Neural cell (in vitro differentiated cells): ENCODE measurements at regions not wholly inside any gene's neighbourhood (a gene's known extent, or its start where the extent isn't known, plus 50 kb on each side); places are given as distances from the start of the nearest gene placed in this dataset.

Experiments
- H2AFZ ChIP-seq: fragments of 200-600, 300-800 bp; sonication (generic), shearing (Covaris generic); 2 replicates; pipeline ENCODE4 v1.6.0; 2014; ENCODE audit warnings: low read depth, mild to moderate bottlenecking, antibody characterized with exemption, low read length, moderate library complexity
- H3F3A ChIP-seq: fragments of 200-600 bp; shearing (Covaris generic); 2 replicates; pipeline ENCODE4 v1.6.1; 2016; ENCODE audit warnings: mild to moderate bottlenecking, moderate library complexity, mixed read lengths, antibody characterized with exemption, low read length; ENCODE audit not compliant: insufficient read depth, poor library complexity, severe bottlenecking
- H3K27ac ChIP-seq: fragments of 200-600, 300-800 bp; sonication (generic), shearing (Covaris generic); 2 replicates; pipeline ENCODE4 v1.5.1; 2014; ENCODE audit warnings: mild to moderate bottlenecking, low read length, moderate library complexity
- H3K27me3 ChIP-seq: fragments of 300-800, 200-600 bp; sonication (generic), shearing (Covaris generic); 2 replicates; pipeline ENCODE4 v1.6.0; 2014; ENCODE audit warnings: mild to moderate bottlenecking, low read depth, low read length, moderate library complexity; ENCODE audit not compliant: insufficient read depth
- H3K36me3 ChIP-seq: fragments of 300-800, 200-600 bp; sonication (generic), shearing (Covaris generic); 2 replicates; pipeline ENCODE4 v1.5.1; 2014; ENCODE audit warnings: mild to moderate bottlenecking, antibody characterized with exemption, low read length, moderate library complexity; ENCODE audit not compliant: insufficient read depth
- H3K4me2 ChIP-seq: fragments of 300-800, 200-600 bp; sonication (generic), shearing (Covaris generic); 2 replicates; pipeline ENCODE4 v1.6.0; 2014; ENCODE audit warnings: mild to moderate bottlenecking, low read length
- H3K4me3 ChIP-seq: fragments of 300-800, 200-600 bp; sonication (generic), shearing (Covaris generic); 2 replicates; pipeline ENCODE4 v1.5.1; 2014; ENCODE audit warnings: mild to moderate bottlenecking, low read length, moderate library complexity
- H3K79me2 ChIP-seq: fragments of 200-600 bp; shearing (Covaris generic); replicated peaks from 2 replicates; pipeline ENCODE4 v1.6.0; 2014; ENCODE audit warnings: mild to moderate bottlenecking, low read length, moderate library complexity; ENCODE audit not compliant: insufficient read depth
- H3K9ac ChIP-seq: fragments of 300-800, 200-600 bp; sonication (generic), shearing (Covaris generic); 2 replicates; pipeline ENCODE4 v1.6.1; 2016; ENCODE audit warnings: mild to moderate bottlenecking, low read length, mixed read lengths
- H3K9me2 ChIP-seq: fragments of 200-600 bp; shearing (Covaris generic); 2 replicates; pipeline ENCODE4 v1.6.1; 2016; ENCODE audit warnings: mild to moderate bottlenecking, low read length, mixed read lengths; ENCODE audit not compliant: insufficient read depth
- H3K9me3 ChIP-seq: fragments of 200-600, 300-800 bp; sonication (generic), shearing (Covaris generic); 2 replicates; pipeline ENCODE4 v1.6.1; 2016; ENCODE audit warnings: mild to moderate bottlenecking, mixed run types, low read length, moderate library complexity, mixed read lengths
- H4K20me1 ChIP-seq: fragments of 200-600 bp; shearing (Covaris generic); 2 replicates; pipeline ENCODE4 v1.6.1; 2016; ENCODE audit warnings: mild to moderate bottlenecking, mixed run types; ENCODE audit not compliant: insufficient read depth
- EP300 ChIP-seq: fragments of 450-650 bp; conservative IDR thresholded peaks from 2 replicates; pipeline ENCODE4 v1.6.1; 2014; ENCODE audit warnings: antibody characterized with exemption, mild to moderate bottlenecking, moderate library complexity; ENCODE audit not compliant: poor library complexity, severe bottlenecking
- MXI1 ChIP-seq: fragments of 450-650 bp; conservative IDR thresholded peaks from 2 replicates; pipeline ENCODE4 v1.6.1; 2014; ENCODE audit warnings: antibody characterized with exemption, mild to moderate bottlenecking; ENCODE audit not compliant: poor library complexity, severe bottlenecking
- POLR2AphosphoS5 ChIP-seq: IDR thresholded peaks from 2 replicates; pipeline ENCODE4 v1.6.1; 2012
- RAD21 ChIP-seq: fragments of 450-650 bp; conservative IDR thresholded peaks from 2 replicates; pipeline ENCODE4 v1.6.1; 2014; ENCODE audit warnings: antibody characterized with exemption, mild to moderate bottlenecking, moderate library complexity
- SMC3 ChIP-seq: fragments of 450-650 bp; conservative IDR thresholded peaks from 2 replicates; pipeline ENCODE4 v1.6.1; 2014; ENCODE audit warnings: antibody characterized with exemption, mild to moderate bottlenecking, moderate library complexity; ENCODE audit not compliant: poor library complexity
- TAF1 ChIP-seq: IDR thresholded peaks from 2 replicates; pipeline ENCODE4 v1.6.1; 2012; ENCODE audit warnings: low read depth
- TF ChIP-seq, protein P1 (sequence below): IDR thresholded peaks from 2 replicates; pipeline ENCODE4 v1.6.1; 2012; ENCODE audit warnings: borderline replicate concordance
- TF ChIP-seq, protein P2 (sequence below): fragments of 450-650 bp; IDR thresholded peaks from 2 replicates; pipeline ENCODE4 v1.5.1; 2014; ENCODE audit warnings: antibody characterized with exemption, mild to moderate bottlenecking, moderate library complexity; ENCODE audit not compliant: poor library complexity, severe bottlenecking

DNA sequence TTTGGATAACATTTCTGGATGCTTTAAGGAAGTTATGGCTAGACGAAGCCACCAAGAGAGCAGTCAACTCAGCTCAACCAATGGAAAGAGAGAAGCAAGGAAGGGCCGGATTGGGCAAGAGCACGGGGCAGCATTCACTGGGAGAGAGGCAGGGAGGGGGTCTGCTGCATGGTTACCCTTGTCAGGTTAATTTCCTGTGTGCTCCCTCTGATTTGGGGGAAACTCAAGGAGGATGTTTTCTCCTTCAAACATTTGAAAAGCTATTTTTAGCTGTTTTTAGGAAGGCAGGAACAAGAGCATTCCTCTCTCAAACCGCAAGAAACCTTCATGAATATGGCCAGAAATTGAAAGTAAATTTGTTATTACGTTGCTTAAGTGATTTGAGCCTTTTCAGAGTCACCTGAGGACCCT is 118.5 kb upstream of the ZFHX3 start:
- TF ChIP-seq RAD21: no peak
- TF ChIP-seq, protein P1, sequence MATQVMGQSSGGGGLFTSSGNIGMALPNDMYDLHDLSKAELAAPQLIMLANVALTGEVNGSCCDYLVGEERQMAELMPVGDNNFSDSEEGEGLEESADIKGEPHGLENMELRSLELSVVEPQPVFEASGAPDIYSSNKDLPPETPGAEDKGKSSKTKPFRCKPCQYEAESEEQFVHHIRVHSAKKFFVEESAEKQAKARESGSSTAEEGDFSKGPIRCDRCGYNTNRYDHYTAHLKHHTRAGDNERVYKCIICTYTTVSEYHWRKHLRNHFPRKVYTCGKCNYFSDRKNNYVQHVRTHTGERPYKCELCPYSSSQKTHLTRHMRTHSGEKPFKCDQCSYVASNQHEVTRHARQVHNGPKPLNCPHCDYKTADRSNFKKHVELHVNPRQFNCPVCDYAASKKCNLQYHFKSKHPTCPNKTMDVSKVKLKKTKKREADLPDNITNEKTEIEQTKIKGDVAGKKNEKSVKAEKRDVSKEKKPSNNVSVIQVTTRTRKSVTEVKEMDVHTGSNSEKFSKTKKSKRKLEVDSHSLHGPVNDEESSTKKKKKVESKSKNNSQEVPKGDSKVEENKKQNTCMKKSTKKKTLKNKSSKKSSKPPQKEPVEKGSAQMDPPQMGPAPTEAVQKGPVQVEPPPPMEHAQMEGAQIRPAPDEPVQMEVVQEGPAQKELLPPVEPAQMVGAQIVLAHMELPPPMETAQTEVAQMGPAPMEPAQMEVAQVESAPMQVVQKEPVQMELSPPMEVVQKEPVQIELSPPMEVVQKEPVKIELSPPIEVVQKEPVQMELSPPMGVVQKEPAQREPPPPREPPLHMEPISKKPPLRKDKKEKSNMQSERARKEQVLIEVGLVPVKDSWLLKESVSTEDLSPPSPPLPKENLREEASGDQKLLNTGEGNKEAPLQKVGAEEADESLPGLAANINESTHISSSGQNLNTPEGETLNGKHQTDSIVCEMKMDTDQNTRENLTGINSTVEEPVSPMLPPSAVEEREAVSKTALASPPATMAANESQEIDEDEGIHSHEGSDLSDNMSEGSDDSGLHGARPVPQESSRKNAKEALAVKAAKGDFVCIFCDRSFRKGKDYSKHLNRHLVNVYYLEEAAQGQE: no peak
- no peak for TF ChIP-seq SMC3
- no peak for TF ChIP-seq MXI1
- TF ChIP-seq, protein P2, sequence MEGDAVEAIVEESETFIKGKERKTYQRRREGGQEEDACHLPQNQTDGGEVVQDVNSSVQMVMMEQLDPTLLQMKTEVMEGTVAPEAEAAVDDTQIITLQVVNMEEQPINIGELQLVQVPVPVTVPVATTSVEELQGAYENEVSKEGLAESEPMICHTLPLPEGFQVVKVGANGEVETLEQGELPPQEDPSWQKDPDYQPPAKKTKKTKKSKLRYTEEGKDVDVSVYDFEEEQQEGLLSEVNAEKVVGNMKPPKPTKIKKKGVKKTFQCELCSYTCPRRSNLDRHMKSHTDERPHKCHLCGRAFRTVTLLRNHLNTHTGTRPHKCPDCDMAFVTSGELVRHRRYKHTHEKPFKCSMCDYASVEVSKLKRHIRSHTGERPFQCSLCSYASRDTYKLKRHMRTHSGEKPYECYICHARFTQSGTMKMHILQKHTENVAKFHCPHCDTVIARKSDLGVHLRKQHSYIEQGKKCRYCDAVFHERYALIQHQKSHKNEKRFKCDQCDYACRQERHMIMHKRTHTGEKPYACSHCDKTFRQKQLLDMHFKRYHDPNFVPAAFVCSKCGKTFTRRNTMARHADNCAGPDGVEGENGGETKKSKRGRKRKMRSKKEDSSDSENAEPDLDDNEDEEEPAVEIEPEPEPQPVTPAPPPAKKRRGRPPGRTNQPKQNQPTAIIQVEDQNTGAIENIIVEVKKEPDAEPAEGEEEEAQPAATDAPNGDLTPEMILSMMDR: no peak
- TF ChIP-seq POLR2AphosphoS5: no peak
- Histone ChIP-seq H3K4me2 (no peak overlapping the region), H3K4me3 (no peak overlapping the region), H3K79me2 (no peaks in the 10 kb centered on the region), H3K9me2 (no peaks in the 10 kb centered on the region), H3K27ac (no peak overlapping the region), H3F3A (no peaks in the 10 kb centered on the region), H3K27me3 (no peaks in the 10 kb centered on the region), H3K9me3 (no peaks in the 10 kb centered on the region), H3K9ac (no peak overlapping the region), H4K20me1 (no peaks in the 10 kb centered on the region), H2AFZ (no peak overlapping the region), H3K36me3 (no peaks in the 10 kb centered on the region)

DNA sequence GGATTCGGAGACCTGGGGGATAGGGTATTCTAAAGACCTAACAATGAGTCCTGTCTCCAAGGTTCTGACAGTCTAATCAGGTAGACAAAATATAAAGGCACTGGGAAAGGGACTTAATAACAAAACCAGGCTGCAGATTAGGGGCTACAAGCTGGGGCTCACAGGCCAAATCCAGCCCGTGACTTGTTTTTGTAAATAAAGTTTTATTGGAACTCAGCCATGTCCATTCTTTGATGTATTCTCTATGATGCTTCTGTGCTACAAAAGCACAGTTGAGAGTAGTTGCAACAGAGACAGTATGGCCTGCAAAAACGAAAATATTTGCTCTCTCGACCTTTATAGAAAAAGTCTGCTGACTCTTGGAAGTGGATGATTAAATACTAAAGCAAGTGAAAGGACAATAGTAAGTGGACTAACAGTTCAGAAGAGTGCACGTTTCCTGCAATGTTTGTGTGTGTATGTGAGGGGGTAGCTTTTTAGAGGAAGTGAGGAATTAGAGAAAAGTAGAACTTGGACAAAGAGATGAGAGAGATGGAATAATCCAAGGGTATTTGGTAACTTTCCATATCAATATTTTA is 115.4 kb upstream of the ZFHX3 start:
- H3K9ac ChIP-seq: no peak overlapping the region
- H3K36me3 ChIP-seq: no peaks in the 10 kb centered on the region
- no peak overlapping the region for H3K4me2 ChIP-seq
- TF ChIP-seq SMC3: no peak
- no peak for TF ChIP-seq MXI1
- TF ChIP-seq, protein P1: no peak
- TF ChIP-seq POLR2AphosphoS5: no peak
- TF ChIP-seq RAD21: no peak
- TF ChIP-seq, protein P2: no peak
- TF ChIP-seq TAF1: no peak
- no peak for TF ChIP-seq EP300
- no peaks in the 10 kb centered on the region for H3F3A ChIP-seq
- H3K9me2 ChIP-seq: no peaks in the 10 kb centered on the region
- no peak overlapping the region for H2AFZ ChIP-seq
- no peak overlapping the region for H3K27ac ChIP-seq
- no peaks in the 10 kb centered on the region for H3K79me2 ChIP-seq
- H3K9me3 ChIP-seq: peaks cover 4% of the 10 kb centered on the region
- no peaks in the 10 kb centered on the region for H4K20me1 ChIP-seq
- H3K27me3 ChIP-seq: no peaks in the 10 kb centered on the region
- H3K4me3 ChIP-seq: no peak overlapping the region
